HG03442 (cell line): ENCODE measurements at regions not wholly inside any gene's neighbourhood (a gene's known extent, or its start where the extent isn't known, plus 50 kb on each side); places are given as distances from the start of the nearest gene placed in this dataset.
"Not testable (repeated sequence)": the region's sequence is repeated elsewhere in the genome, so short reads cannot be mapped to it uniquely, and the experiment has no call there.

Experiments used
- ATAC-seq: cut with Tn5 transposase; IDR thresholded peaks from one replicate; pipeline ENCODE4 v1.9.1; 2021; ENCODE audit warnings: mild to moderate bottlenecking, moderate library complexity; ENCODE audit not compliant: unreplicated experiment

- no peak for ATAC-seq
Observed at GRCh38 chrY:15871570-15871969, 1347.2 kb downstream of the NLGN4Y start.

- ATAC-seq: not testable (repeated sequence)
Observed at GRCh38 chrY:15875881-15876280, 1351.6 kb downstream of the NLGN4Y start.

- ATAC-seq: not testable (repeated sequence)
Observed at GRCh38 chrY:15903524-15903923, 1379.2 kb downstream of the NLGN4Y start.

- no peak for ATAC-seq
Observed at GRCh38 chrY:15905557-15905956, 1381.2 kb downstream of the NLGN4Y start.

GRCh38 chrY:15926499-15926898, 1402.2 kb downstream of the NLGN4Y start:
- ATAC-seq: no peak

- no peak for ATAC-seq
Observed at GRCh38 chrY:15938791-15939190, 1414.5 kb downstream of the NLGN4Y start.

- no peak for ATAC-seq
Observed at GRCh38 chrY:15951041-15951440, 1426.7 kb downstream of the NLGN4Y start.

- no peak for ATAC-seq
Observed at GRCh38 chrY:15968800-15969199, 1444.5 kb downstream of the NLGN4Y start.

GRCh38 chrY:15973200-15973599, 1448.9 kb downstream of the NLGN4Y start:
- no peak for ATAC-seq

GRCh38 chrY:15976771-15977170, 1452.4 kb downstream of the NLGN4Y start:
- ATAC-seq: no peak

GRCh38 chrY:15978503-15978902, 1454.2 kb downstream of the NLGN4Y start:
- no peak for ATAC-seq

GRCh38 chrY:15984651-15985398, 1460.5 kb downstream of the NLGN4Y start:
- ATAC-seq: no peak

- no peak for ATAC-seq
Observed at GRCh38 chrY:15996014-15996413, 1471.7 kb downstream of the NLGN4Y start.

GRCh38 chrY:16000751-16001150, 1476.4 kb downstream of the NLGN4Y start:
- ATAC-seq: no peak

GRCh38 chrY:16001896-16002295, 1477.6 kb downstream of the NLGN4Y start:
- ATAC-seq: no peak

- ATAC-seq: no peak
Observed at GRCh38 chrY:16051908-16052643, 1527.7 kb downstream of the NLGN4Y start.

GRCh38 chrY:16060141-16060540, 1535.8 kb downstream of the NLGN4Y start:
- no peak for ATAC-seq

GRCh38 chrY:16060686-16061085, 1536.4 kb downstream of the NLGN4Y start:
- ATAC-seq: no peak

- no peak for ATAC-seq
Observed at GRCh38 chrY:16071957-16072356, 1547.6 kb downstream of the NLGN4Y start.

GRCh38 chrY:16075701-16076100, 1551.4 kb downstream of the NLGN4Y start:
- no peak for ATAC-seq

GRCh38 chrY:16097325-16097724, 1573.0 kb downstream of the NLGN4Y start:
- no peak for ATAC-seq

GRCh38 chrY:16101815-16102214, 1577.5 kb downstream of the NLGN4Y start:
- no peak for ATAC-seq
